ENCODE measurements at regions not wholly inside any gene's neighbourhood (a gene's known extent, or its start where the extent isn't known, plus 50 kb on each side); places are given as distances from the start of the nearest gene placed in this dataset.

DNA sequence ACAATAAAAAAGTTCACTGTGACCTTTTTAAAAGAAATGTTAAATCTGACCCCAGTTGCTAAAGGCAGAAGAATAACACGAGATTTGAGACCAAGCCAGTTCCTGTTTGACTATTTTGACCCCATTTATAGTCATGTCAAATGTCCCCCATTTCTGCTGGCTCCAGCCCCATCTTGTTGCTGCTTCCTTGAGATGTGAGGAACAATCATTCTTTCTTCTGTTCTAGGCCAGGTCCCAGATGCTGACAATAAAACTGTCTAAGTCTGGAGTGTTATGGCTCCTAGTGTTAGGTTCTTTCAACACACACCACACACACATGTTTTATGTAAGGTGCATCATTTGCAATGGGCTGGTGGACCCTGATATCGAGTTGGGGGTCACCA is 92.0 kb upstream of the CYP1B1 start:
- no peaks in the 10 kb centered on the region for H3K36me3 ChIP-seq (ENCODE audit: insufficient read depth)
- no peak overlapping the region for H3K27ac ChIP-seq (ENCODE audit: low read depth)
- H4K20me1 ChIP-seq (replicated peaks; ENCODE audit: insufficient read depth), result no peaks in the 10 kb centered on the region
- Mint-ChIP-seq H3K4me1 (peaks cover 2% of the 10 kb centered on the region; the same call in 1 of the 3 replicates), H3K9me3 (no peaks in the 10 kb centered on the region), H3K27me3 (ENCODE audit: insufficient read depth, low read depth, poor library complexity) (no peaks in the 10 kb centered on the region), H3K27ac (no peak overlapping the region), H3K4me3 (no peak overlapping the region), H3K36me3 (ENCODE audit: low read depth) (no peaks in the 10 kb centered on the region)
- no peak for ATAC-seq
- H3K79me2 ChIP-seq (replicated peaks; ENCODE audit: insufficient read depth), result no peaks in the 10 kb centered on the region
- H3K4me1 ChIP-seq (ENCODE audit: insufficient read depth), result no peaks in the 10 kb centered on the region
- no peak for DNase-seq (ENCODE audit: low spot score)
- no peak overlapping the region for H3K4me3 ChIP-seq
- no peaks in the 10 kb centered on the region for H3K27me3 ChIP-seq (ENCODE audit: insufficient read depth)
- H2AFZ ChIP-seq, result no peak overlapping the region
- no peak overlapping the region for H3K4me2 ChIP-seq
- H3F3A ChIP-seq (replicated peaks; ENCODE audit: low read depth), result no peaks in the 10 kb centered on the region
- peaks cover 9% of the 10 kb centered on the region; the same call in 1 of the 2 replicates for H3K9me2 ChIP-seq (ENCODE audit: insufficient read depth)
- TF ChIP-seq STAT1 (IDR thresholded peaks at IDR 0.05; ENCODE audit: unreplicated experiment) (no peak), EZH2phosphoT487 (IDR thresholded peaks at IDR 0.05; ENCODE audit: unreplicated experiment) (no peak), JUNB (IDR thresholded peaks at IDR 0.05; ENCODE audit: unreplicated experiment) (no peak), CREB1 (CRISPR knock-in tag; IDR thresholded peaks at IDR 0.05; ENCODE audit: low read depth) (no peak)

DNA sequence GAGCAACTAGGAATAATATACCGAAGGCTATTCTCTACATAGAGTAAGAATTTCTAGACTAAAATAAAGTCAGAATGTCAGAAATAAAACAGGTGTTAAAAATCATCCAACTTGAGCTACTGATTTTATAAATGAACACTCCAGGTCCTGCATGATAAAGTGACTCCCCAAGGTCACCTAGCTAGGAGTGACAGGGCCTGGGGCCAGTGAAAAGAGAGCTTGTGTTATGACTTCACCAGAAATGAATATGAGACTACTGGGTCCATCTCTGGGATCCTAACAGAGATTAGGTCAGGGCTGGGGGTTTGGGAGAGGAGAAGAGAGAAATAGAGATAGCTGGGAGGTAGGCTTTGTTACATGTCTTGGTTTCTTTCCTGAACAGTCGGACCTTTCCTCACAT is 89.7 kb upstream of the CYP1B1 start:
- Mint-ChIP-seq H3K4me3 (no peak overlapping the region), H3K36me3 (ENCODE audit: low read depth) (no peaks in the 10 kb centered on the region), H3K4me1 (peaks cover 3% of the 10 kb centered on the region; the same call in 2 of the 3 replicates), H3K27me3 (ENCODE audit: insufficient read depth, low read depth, poor library complexity) (no peaks in the 10 kb centered on the region), H3K9me3 (no peaks in the 10 kb centered on the region), H3K27ac (no peak overlapping the region)
- no peak overlapping the region for H3K4me3 ChIP-seq
- no peaks in the 10 kb centered on the region for H3K36me3 ChIP-seq (ENCODE audit: insufficient read depth)
- H2AFZ ChIP-seq, result no peak overlapping the region
- H3F3A ChIP-seq (replicated peaks; ENCODE audit: low read depth), result no peaks in the 10 kb centered on the region
- H3K4me1 ChIP-seq (ENCODE audit: insufficient read depth), result 0 out of 2 replicates have a peak, but pooled peaks cover 2% of the 10 kb centered on the region
- peaks cover 4% of the 10 kb centered on the region; the same call in 1 of the 2 replicates for H3K9me2 ChIP-seq (ENCODE audit: insufficient read depth)
- H4K20me1 ChIP-seq (replicated peaks; ENCODE audit: insufficient read depth), result no peaks in the 10 kb centered on the region
- DNase-seq (ENCODE audit: low spot score) (no peak), ATAC-seq (no peak)
- H3K27ac ChIP-seq (ENCODE audit: low read depth), result no peak overlapping the region
- H3K27me3 ChIP-seq (ENCODE audit: insufficient read depth), result no peaks in the 10 kb centered on the region
- no peak for TF ChIP-seq EZH2phosphoT487 (IDR thresholded peaks at IDR 0.05; ENCODE audit: unreplicated experiment)
- no peak for TF ChIP-seq POLR2AphosphoS5 (IDR thresholded peaks at IDR 0.05; ENCODE audit: low read depth)
- TF ChIP-seq, protein P1, sequence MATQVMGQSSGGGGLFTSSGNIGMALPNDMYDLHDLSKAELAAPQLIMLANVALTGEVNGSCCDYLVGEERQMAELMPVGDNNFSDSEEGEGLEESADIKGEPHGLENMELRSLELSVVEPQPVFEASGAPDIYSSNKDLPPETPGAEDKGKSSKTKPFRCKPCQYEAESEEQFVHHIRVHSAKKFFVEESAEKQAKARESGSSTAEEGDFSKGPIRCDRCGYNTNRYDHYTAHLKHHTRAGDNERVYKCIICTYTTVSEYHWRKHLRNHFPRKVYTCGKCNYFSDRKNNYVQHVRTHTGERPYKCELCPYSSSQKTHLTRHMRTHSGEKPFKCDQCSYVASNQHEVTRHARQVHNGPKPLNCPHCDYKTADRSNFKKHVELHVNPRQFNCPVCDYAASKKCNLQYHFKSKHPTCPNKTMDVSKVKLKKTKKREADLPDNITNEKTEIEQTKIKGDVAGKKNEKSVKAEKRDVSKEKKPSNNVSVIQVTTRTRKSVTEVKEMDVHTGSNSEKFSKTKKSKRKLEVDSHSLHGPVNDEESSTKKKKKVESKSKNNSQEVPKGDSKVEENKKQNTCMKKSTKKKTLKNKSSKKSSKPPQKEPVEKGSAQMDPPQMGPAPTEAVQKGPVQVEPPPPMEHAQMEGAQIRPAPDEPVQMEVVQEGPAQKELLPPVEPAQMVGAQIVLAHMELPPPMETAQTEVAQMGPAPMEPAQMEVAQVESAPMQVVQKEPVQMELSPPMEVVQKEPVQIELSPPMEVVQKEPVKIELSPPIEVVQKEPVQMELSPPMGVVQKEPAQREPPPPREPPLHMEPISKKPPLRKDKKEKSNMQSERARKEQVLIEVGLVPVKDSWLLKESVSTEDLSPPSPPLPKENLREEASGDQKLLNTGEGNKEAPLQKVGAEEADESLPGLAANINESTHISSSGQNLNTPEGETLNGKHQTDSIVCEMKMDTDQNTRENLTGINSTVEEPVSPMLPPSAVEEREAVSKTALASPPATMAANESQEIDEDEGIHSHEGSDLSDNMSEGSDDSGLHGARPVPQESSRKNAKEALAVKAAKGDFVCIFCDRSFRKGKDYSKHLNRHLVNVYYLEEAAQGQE (IDR thresholded peaks at IDR 0.05; ENCODE audit: unreplicated experiment), result no peak
- no peak for TF ChIP-seq EZH2 (IDR thresholded peaks at IDR 0.05; ENCODE audit: low read depth, unreplicated experiment)
- TF ChIP-seq ZNF114 (CRISPR knock-in tag; IDR thresholded peaks at IDR 0.05), result no peak
- no peak for TF ChIP-seq CREB1 (CRISPR knock-in tag; IDR thresholded peaks at IDR 0.05; ENCODE audit: low read depth)
- no peak for TF ChIP-seq STAT1 (IDR thresholded peaks at IDR 0.05; ENCODE audit: unreplicated experiment)
- TF ChIP-seq, protein P2, sequence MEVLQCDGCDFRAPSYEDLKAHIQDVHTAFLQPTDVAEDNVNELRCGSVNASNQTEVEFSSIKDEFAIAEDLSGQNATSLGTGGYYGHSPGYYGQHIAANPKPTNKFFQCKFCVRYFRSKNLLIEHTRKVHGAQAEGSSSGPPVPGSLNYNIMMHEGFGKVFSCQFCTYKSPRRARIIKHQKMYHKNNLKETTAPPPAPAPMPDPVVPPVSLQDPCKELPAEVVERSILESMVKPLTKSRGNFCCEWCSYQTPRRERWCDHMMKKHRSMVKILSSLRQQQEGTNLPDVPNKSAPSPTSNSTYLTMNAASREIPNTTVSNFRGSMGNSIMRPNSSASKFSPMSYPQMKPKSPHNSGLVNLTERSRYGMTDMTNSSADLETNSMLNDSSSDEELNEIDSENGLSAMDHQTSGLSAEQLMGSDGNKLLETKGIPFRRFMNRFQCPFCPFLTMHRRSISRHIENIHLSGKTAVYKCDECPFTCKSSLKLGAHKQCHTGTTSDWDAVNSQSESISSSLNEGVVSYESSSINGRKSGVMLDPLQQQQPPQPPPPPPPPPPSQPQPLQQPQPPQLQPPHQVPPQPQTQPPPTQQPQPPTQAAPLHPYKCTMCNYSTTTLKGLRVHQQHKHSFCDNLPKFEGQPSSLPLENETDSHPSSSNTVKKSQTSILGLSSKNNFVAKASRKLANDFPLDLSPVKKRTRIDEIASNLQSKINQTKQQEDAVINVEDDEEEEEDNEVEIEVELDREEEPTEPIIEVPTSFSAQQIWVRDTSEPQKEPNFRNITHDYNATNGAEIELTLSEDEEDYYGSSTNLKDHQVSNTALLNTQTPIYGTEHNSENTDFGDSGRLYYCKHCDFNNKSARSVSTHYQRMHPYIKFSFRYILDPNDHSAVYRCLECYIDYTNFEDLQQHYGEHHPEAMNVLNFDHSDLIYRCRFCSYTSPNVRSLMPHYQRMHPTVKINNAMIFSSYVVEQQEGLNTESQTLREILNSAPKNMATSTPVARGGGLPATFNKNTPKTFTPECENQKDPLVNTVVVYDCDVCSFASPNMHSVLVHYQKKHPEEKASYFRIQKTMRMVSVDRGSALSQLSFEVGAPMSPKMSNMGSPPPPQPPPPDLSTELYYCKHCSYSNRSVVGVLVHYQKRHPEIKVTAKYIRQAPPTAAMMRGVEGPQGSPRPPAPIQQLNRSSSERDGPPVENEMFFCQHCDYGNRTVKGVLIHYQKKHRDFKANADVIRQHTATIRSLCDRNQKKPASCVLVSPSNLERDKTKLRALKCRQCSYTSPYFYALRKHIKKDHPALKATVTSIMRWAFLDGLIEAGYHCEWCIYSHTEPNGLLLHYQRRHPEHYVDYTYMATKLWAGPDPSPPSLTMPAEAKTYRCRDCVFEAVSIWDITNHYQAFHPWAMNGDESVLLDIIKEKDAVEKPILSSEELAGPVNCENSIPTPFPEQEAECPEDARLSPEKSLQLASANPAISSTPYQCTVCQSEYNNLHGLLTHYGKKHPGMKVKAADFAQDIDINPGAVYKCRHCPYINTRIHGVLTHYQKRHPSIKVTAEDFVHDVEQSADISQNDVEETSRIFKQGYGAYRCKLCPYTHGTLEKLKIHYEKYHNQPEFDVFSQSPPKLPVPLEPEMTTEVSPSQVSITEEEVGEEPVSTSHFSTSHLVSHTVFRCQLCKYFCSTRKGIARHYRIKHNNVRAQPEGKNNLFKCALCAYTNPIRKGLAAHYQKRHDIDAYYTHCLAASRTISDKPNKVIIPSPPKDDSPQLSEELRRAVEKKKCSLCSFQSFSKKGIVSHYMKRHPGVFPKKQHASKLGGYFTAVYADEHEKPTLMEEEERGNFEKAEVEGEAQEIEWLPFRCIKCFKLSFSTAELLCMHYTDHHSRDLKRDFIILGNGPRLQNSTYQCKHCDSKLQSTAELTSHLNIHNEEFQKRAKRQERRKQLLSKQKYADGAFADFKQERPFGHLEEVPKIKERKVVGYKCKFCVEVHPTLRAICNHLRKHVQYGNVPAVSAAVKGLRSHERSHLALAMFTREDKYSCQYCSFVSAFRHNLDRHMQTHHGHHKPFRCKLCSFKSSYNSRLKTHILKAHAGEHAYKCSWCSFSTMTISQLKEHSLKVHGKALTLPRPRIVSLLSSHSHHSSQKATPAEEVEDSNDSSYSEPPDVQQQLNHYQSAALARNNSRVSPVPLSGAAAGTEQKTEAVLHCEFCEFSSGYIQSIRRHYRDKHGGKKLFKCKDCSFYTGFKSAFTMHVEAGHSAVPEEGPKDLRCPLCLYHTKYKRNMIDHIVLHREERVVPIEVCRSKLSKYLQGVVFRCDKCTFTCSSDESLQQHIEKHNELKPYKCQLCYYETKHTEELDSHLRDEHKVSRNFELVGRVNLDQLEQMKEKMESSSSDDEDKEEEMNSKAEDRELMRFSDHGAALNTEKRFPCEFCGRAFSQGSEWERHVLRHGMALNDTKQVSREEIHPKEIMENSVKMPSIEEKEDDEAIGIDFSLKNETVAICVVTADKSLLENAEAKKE (CRISPR knock-in tag; IDR thresholded peaks at IDR 0.05), result no peak
- no peak for TF ChIP-seq JUNB (IDR thresholded peaks at IDR 0.05; ENCODE audit: unreplicated experiment)
- no peak for TF ChIP-seq NANOG (IDR thresholded peaks at IDR 0.05; ENCODE audit: borderline replicate concordance)
- no peak for TF ChIP-seq ZNF331 (CRISPR knock-in tag; IDR thresholded peaks at IDR 0.05; ENCODE audit: low read depth)
- H3K4me2 ChIP-seq, result no peak overlapping the region
- no peaks in the 10 kb centered on the region for H3K79me2 ChIP-seq (replicated peaks; ENCODE audit: insufficient read depth)

Measured in GM23338 (cell line).